PC-9 (cell line): ENCODE measurements at regions not wholly inside any gene's neighbourhood (a gene's known extent, or its start where the extent isn't known, plus 50 kb on each side); places are given as distances from the start of the nearest gene placed in this dataset.

Experiments used
- EZH2 ChIP-seq: fragments of 200-600 bp; sonication (generic); IDR thresholded peaks from 2 replicates; pipeline ENCODE4 v1.8.0; 2017; ENCODE audit warnings: antibody characterized with exemption, low read depth
- TF ChIP-seq, protein P1 (sequence below): fragments of 200-600 bp; sonication (generic); conservative IDR thresholded peaks from 2 replicates; pipeline ENCODE4 v1.6.1; 2017; ENCODE audit warnings: mixed run types, antibody characterized with exemption, mild to moderate bottlenecking, moderate library complexity

DNA sequence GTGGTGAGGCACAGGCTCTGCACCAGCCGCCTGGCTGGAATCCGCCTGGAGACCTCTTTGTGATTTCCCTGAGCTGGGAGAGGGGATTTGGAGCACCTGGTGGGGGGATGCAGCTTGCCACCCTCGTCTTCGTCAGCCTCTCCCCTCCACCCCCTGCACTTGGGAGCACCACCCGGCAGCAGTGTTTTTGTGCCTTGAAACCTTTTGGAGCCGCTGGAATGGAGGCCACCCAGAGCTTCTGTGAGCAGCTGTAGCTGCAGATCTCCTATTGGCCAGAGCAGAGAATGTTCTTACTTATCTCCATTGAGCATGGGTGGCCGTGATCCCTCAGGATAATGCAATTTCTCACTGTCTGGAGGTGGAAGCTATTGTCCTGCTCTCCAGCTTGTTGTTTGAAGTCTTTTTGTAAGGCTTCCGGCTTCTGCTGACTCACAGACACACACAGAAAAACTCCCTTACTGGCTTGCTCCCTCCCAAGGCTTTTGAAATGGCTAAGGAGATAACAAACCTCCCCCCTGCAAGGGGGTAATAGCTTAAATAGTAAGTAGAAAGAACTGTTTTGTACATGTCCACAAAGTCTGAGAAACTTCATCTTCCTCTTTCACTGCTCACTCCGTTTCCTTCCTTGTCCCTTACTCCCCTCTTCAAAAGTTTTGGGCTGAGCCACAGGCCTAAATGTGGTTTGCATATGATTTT is 271.2 kb downstream of the PRL start:
- TF ChIP-seq, protein P1, sequence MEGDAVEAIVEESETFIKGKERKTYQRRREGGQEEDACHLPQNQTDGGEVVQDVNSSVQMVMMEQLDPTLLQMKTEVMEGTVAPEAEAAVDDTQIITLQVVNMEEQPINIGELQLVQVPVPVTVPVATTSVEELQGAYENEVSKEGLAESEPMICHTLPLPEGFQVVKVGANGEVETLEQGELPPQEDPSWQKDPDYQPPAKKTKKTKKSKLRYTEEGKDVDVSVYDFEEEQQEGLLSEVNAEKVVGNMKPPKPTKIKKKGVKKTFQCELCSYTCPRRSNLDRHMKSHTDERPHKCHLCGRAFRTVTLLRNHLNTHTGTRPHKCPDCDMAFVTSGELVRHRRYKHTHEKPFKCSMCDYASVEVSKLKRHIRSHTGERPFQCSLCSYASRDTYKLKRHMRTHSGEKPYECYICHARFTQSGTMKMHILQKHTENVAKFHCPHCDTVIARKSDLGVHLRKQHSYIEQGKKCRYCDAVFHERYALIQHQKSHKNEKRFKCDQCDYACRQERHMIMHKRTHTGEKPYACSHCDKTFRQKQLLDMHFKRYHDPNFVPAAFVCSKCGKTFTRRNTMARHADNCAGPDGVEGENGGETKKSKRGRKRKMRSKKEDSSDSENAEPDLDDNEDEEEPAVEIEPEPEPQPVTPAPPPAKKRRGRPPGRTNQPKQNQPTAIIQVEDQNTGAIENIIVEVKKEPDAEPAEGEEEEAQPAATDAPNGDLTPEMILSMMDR: no peak
- TF ChIP-seq EZH2: no peak
